Activated naive CD4-positive, alpha-beta T cell treated with anti-CD3 and anti-CD28 coated beads for 36 hours (primary cell): ENCODE measurements at regions not wholly inside any gene's neighbourhood (a gene's known extent, or its start where the extent isn't known, plus 50 kb on each side); places are given as distances from the start of the nearest gene placed in this dataset.

Experiments used
- CTCF ChIA-PET: fragments of 350-600 bp; sonication (Branson Sonifier 250); formaldehyde crosslinking; loops from one replicate; lab custom pipeline; 2021; ENCODE audit warnings: antibody characterized with exemption; lab: Charles Lee
- DNase-seq: peaks from one replicate; pipeline ENCODE4 v3.0.0-alpha.2; 2020
- H3K27ac Mint-ChIP-seq: one replicate; pipeline ENCODE4 v1.8.0; 2021; ENCODE audit warnings: mild to moderate bottlenecking, mixed read lengths
- H3K27me3 Mint-ChIP-seq: one replicate; pipeline ENCODE4 v1.8.0; 2021; ENCODE audit warnings: low read depth, mixed read lengths
- H3K36me3 Mint-ChIP-seq: one replicate; pipeline ENCODE4 v1.8.0; 2021; ENCODE audit warnings: low read depth, mixed read lengths
- H3K4me1 Mint-ChIP-seq: one replicate; pipeline ENCODE4 v1.8.0; 2021; ENCODE audit warnings: low read depth, mixed read lengths
- H3K4me3 Mint-ChIP-seq: one replicate; pipeline ENCODE4 v1.8.0; 2021; ENCODE audit warnings: mild to moderate bottlenecking, moderate library complexity, mixed read lengths
- H3K9me3 Mint-ChIP-seq: one replicate; pipeline ENCODE4 v1.8.0; 2021; ENCODE audit warnings: mixed read lengths
- intact Hi-C: fragments of 100-400 bp; cut with micrococcal nuclease; formaldehyde crosslinking; loops from one replicate; pipeline ENCODE4 v1.15.1; 2023

- H3K4me3 Mint-ChIP-seq, result no peak overlapping the region
- H3K4me1 Mint-ChIP-seq, result no peaks in the 10 kb centered on the region
- no peaks in the 10 kb centered on the region for H3K9me3 Mint-ChIP-seq
- no peaks in the 10 kb centered on the region for H3K27me3 Mint-ChIP-seq
- no peaks in the 10 kb centered on the region for H3K36me3 Mint-ChIP-seq
- CTCF ChIA-PET, result no interaction called here
- intact Hi-C loops, result no loop called here
- H3K27ac Mint-ChIP-seq, result no peak overlapping the region
- DNase-seq, result no peak
Measured at GRCh38 chr9:81858657-81859430, 69.4 kb upstream of the SPATA31D4 start.

GRCh38 chr9:81860581-81860980 lies 67.6 kb upstream of the SPATA31D4 start:
- Mint-ChIP-seq H3K27me3 (no peaks in the 10 kb centered on the region), H3K4me3 (no peak overlapping the region), H3K4me1 (no peaks in the 10 kb centered on the region), H3K36me3 (no peaks in the 10 kb centered on the region), H3K27ac (no peak overlapping the region), H3K9me3 (no peaks in the 10 kb centered on the region)
- CTCF ChIA-PET, result no interaction called here
- DNase-seq, result no peak
- intact Hi-C loops, result no loop called here

GRCh38 chr9:81861644-81862043 lies 66.6 kb upstream of the SPATA31D4 start:
- CTCF ChIA-PET, result no interaction called here
- intact Hi-C loops, result no loop called here
- H3K9me3 Mint-ChIP-seq, result no peaks in the 10 kb centered on the region
- no peaks in the 10 kb centered on the region for H3K36me3 Mint-ChIP-seq
- no peaks in the 10 kb centered on the region for H3K4me1 Mint-ChIP-seq
- no peak for DNase-seq
- H3K27ac Mint-ChIP-seq, result no peak overlapping the region
- H3K27me3 Mint-ChIP-seq, result no peaks in the 10 kb centered on the region
- H3K4me3 Mint-ChIP-seq, result no peak overlapping the region

GRCh38 chr9:81868145-81868544 lies 60.1 kb upstream of the SPATA31D4 start:
- no peak overlapping the region for H3K27ac Mint-ChIP-seq
- intact Hi-C loops, result no loop called here
- H3K9me3 Mint-ChIP-seq, result peaks cover 2% of the 10 kb centered on the region
- H3K27me3 Mint-ChIP-seq, result peaks cover 2% of the 10 kb centered on the region
- DNase-seq, result no peak
- H3K36me3 Mint-ChIP-seq, result no peaks in the 10 kb centered on the region
- H3K4me1 Mint-ChIP-seq, result no peaks in the 10 kb centered on the region
- no peak overlapping the region for H3K4me3 Mint-ChIP-seq
- CTCF ChIA-PET, result no interaction called here

DNA sequence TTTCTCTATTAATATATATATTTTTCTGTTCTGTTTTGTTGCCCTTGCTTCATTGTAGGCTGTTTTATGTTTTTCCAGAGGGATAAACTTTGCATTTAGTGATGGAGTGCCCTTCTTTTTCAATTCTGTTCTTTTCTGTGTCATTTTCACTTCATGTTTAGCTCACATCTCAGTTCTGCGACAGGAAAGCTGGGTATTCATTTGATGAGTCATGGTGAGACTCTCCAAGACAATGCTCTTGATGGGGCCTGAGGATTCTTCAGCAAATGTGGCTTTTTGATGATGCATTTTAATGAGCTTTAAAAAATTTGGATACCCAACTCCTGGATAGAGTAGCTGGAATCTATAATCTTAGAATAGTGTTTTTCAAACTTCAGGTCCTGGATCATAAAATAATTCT lies 56.5 kb upstream of the SPATA31D4 start:
- CTCF ChIA-PET, result interaction anchor here (0.6 kb wide), 1 partner anchor 186 kb away, joined by 3 read pairs; no protein-coding TSS in a partner anchor
- Mint-ChIP-seq H3K9me3 (peaks cover 2% of the 10 kb centered on the region), H3K27me3 (peaks cover 2% of the 10 kb centered on the region), H3K36me3 (no peaks in the 10 kb centered on the region), H3K27ac (no peak overlapping the region), H3K4me3 (no peak overlapping the region), H3K4me1 (no peaks in the 10 kb centered on the region)
- no peak for DNase-seq
- intact Hi-C loops, result no loop called here

DNA sequence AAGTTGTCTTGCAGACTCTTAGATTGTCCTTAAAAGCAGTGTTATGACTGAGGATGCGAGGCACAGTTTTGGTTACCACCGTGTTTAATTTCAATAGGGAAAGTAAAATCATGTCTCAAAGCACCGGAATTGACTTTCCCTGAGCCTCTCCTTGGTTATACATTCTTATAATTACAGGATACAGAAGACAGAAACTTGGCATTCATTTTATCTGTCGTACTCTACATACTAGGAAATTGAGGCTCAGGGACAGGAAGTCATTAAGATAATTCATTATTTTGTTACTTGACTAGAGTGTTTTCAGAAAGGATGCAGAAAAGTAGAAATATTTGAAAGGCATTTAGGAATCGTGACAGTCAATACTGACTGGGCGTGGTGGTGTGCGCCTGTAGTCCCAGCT lies 54.0 kb upstream of the SPATA31D4 start:
- Mint-ChIP-seq H3K4me1 (no peaks in the 10 kb centered on the region), H3K27me3 (no peaks in the 10 kb centered on the region), H3K36me3 (no peaks in the 10 kb centered on the region), H3K4me3 (no peak overlapping the region), H3K27ac (no peak overlapping the region), H3K9me3 (no peaks in the 10 kb centered on the region)
- intact Hi-C loops, result no loop called here
- no peak for DNase-seq
- CTCF ChIA-PET, result no interaction called here

- H3K27ac Mint-ChIP-seq, result no peak overlapping the region
- CTCF ChIA-PET, result no interaction called here
- no peak for DNase-seq
- H3K4me1 Mint-ChIP-seq, result no peaks in the 10 kb centered on the region
- H3K4me3 Mint-ChIP-seq, result no peak overlapping the region
- no peaks in the 10 kb centered on the region for H3K36me3 Mint-ChIP-seq
- H3K9me3 Mint-ChIP-seq, result no peaks in the 10 kb centered on the region
- no peaks in the 10 kb centered on the region for H3K27me3 Mint-ChIP-seq
- intact Hi-C loops, result no loop called here
Measured at GRCh38 chr9:81874931-81875330, 53.3 kb upstream of the SPATA31D4 start.

GRCh38 chr9:81877047-81877446 lies 51.2 kb upstream of the SPATA31D4 start:
- H3K4me1 Mint-ChIP-seq, result no peaks in the 10 kb centered on the region
- H3K27me3 Mint-ChIP-seq, result no peaks in the 10 kb centered on the region
- no peaks in the 10 kb centered on the region for H3K9me3 Mint-ChIP-seq
- no peak overlapping the region for H3K4me3 Mint-ChIP-seq
- H3K36me3 Mint-ChIP-seq, result no peaks in the 10 kb centered on the region
- intact Hi-C loops, result no loop called here
- CTCF ChIA-PET, result no interaction called here
- no peak for DNase-seq
- H3K27ac Mint-ChIP-seq, result no peak overlapping the region
